ENCODE measurements at regions not wholly inside any gene's neighbourhood (a gene's known extent, or its start where the extent isn't known, plus 50 kb on each side); places are given as distances from the start of the nearest gene placed in this dataset.

- DNase-seq (ENCODE audit: low spot score), result no peak
Observed at GRCh38 chr5:133738271-133738670, 125.9 kb upstream of the FSTL4 start.

GRCh38 chr5:133736512-133736911 lies 124.2 kb upstream of the FSTL4 start:
- DNase-seq (ENCODE audit: low spot score), result no peak

GRCh38 chr5:133735346-133735745 lies 123.0 kb upstream of the FSTL4 start:
- no peak for DNase-seq (ENCODE audit: low spot score)

- DNase-seq (ENCODE audit: low spot score), result no peak
Observed at GRCh38 chr5:133734916-133735315, 122.6 kb upstream of the FSTL4 start.

GRCh38 chr5:133732536-133732935 lies 120.2 kb upstream of the FSTL4 start:
- no peak for DNase-seq (ENCODE audit: low spot score)

GRCh38 chr5:133731951-133732350 lies 119.6 kb upstream of the FSTL4 start:
- DNase-seq (ENCODE audit: low spot score), result no peak

- DNase-seq (ENCODE audit: low spot score), result no peak
Observed at GRCh38 chr5:133730866-133731265, 118.5 kb upstream of the FSTL4 start.

- DNase-seq (ENCODE audit: low spot score), result no peak
Observed at GRCh38 chr5:133730346-133730745, 118.0 kb upstream of the FSTL4 start.

- DNase-seq (ENCODE audit: low spot score), result no peak
Observed at GRCh38 chr5:133729800-133730199, 117.5 kb upstream of the FSTL4 start.

GRCh38 chr5:133728475-133728874 lies 116.1 kb upstream of the FSTL4 start:
- no peak for DNase-seq (ENCODE audit: low spot score)

- no peak for DNase-seq (ENCODE audit: low spot score)
Observed at GRCh38 chr5:133727636-133728035, 115.3 kb upstream of the FSTL4 start.

GRCh38 chr5:133723651-133724366 lies 111.5 kb upstream of the FSTL4 start:
- no peak for DNase-seq (ENCODE audit: low spot score)

- DNase-seq (ENCODE audit: low spot score), result no peak
Observed at GRCh38 chr5:133723126-133723525, 110.8 kb upstream of the FSTL4 start.

GRCh38 chr5:133721365-133721764 lies 109.0 kb upstream of the FSTL4 start:
- DNase-seq (ENCODE audit: low spot score), result no peak

- no peak for DNase-seq (ENCODE audit: low spot score)
Observed at GRCh38 chr5:133718457-133718856, 106.1 kb upstream of the FSTL4 start.

- no peak for DNase-seq (ENCODE audit: low spot score)
Observed at GRCh38 chr5:133716532-133717183, 104.3 kb upstream of the FSTL4 start.

- DNase-seq (ENCODE audit: low spot score), result no peak
Observed at GRCh38 chr5:133715616-133716015, 103.3 kb upstream of the FSTL4 start.

GRCh38 chr5:133715216-133715615 lies 102.9 kb upstream of the FSTL4 start:
- DNase-seq (ENCODE audit: low spot score), result no peak

GRCh38 chr5:133714161-133714915 lies 102.0 kb upstream of the FSTL4 start:
- DNase-seq (ENCODE audit: low spot score), result no peak

- DNase-seq (ENCODE audit: low spot score), result no peak
Observed at GRCh38 chr5:133713751-133714150, 101.4 kb upstream of the FSTL4 start.

GRCh38 chr5:133713209-133713608 lies 100.9 kb upstream of the FSTL4 start:
- no peak for DNase-seq (ENCODE audit: low spot score)

GRCh38 chr5:133712562-133712961 lies 100.2 kb upstream of the FSTL4 start:
- no peak for DNase-seq (ENCODE audit: low spot score)

- DNase-seq (ENCODE audit: low spot score), result no peak
Observed at GRCh38 chr5:133709209-133709725, 96.9 kb upstream of the FSTL4 start.

Measured in AG20443 (cell line).